HG02759 (cell line): ENCODE measurements at regions not wholly inside any gene's neighbourhood (a gene's known extent, or its start where the extent isn't known, plus 50 kb on each side); places are given as distances from the start of the nearest gene placed in this dataset.
"Not testable (repeated sequence)": the region's sequence is repeated elsewhere in the genome, so short reads cannot be mapped to it uniquely, and the experiment has no call there.

Experiments used
- ATAC-seq: cut with Tn5 transposase; IDR thresholded peaks from one replicate; pipeline ENCODE4 v1.9.1; 2021; ENCODE audit warnings: mild to moderate bottlenecking, moderate library complexity; ENCODE audit not compliant: unreplicated experiment

DNA sequence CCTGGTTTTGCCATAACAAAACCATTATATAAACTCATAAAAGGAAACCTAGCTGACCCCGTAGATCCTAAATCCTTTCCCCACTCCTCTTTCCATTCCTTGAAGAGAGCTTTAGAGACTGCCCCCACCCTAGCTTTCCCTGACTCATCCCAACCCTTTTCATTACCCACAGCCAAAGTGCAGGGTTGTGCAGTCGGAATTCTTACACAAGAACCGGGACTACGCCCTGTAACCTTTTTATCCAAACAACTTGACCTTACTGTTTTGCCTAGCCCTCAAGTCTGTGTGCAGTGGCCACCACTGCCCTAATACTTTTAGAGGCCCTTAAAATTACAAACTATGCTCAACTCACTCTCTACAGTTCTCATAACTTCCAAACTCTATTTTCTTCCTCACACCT, 116.0 kb upstream of the PTPN13 start:
- ATAC-seq, result not testable (repeated sequence)

- no peak for ATAC-seq
These were observed 112.7 kb upstream of the PTPN13 start for GRCh38 chr4:86481440-86481839.

- no peak for ATAC-seq
These were observed 111.6 kb upstream of the PTPN13 start for GRCh38 chr4:86482306-86483172.

- ATAC-seq, result no peak
These were observed 111.0 kb upstream of the PTPN13 start for GRCh38 chr4:86483173-86483490.

- no peak for ATAC-seq
These were observed 110.3 kb upstream of the PTPN13 start for GRCh38 chr4:86483773-86484172.

- ATAC-seq, result peak; percentile 58
These were observed 109.9 kb upstream of the PTPN13 start for GRCh38 chr4:86484241-86484640.

- no peak for ATAC-seq
These were observed 106.3 kb upstream of the PTPN13 start for GRCh38 chr4:86487738-86488348.

DNA sequence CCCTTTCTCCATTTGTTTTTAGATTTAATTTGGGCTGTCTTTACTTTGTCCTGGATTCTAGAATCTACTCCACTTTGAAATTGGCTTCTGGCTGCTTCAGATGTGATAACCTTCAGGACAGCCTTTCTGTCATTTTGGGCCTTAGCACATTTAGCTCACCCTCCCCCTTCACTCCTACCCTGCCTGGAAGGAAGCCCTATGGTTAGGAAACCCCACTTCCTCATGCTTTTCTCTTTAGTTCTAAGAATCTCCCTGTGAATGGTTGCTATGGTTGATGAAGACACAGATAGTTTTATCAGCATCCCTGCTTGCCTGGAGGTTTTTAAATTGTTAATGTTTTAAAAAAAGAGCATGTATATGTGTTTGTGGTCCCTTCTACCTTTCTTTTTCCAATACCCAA, 100.7 kb upstream of the PTPN13 start:
- no peak for ATAC-seq

GRCh38 chr4:86496094-86497080, 97.7 kb upstream of the PTPN13 start:
- ATAC-seq, result peak; percentile 34

GRCh38 chr4:86497131-86497530, 97.0 kb upstream of the PTPN13 start:
- no peak for ATAC-seq

DNA sequence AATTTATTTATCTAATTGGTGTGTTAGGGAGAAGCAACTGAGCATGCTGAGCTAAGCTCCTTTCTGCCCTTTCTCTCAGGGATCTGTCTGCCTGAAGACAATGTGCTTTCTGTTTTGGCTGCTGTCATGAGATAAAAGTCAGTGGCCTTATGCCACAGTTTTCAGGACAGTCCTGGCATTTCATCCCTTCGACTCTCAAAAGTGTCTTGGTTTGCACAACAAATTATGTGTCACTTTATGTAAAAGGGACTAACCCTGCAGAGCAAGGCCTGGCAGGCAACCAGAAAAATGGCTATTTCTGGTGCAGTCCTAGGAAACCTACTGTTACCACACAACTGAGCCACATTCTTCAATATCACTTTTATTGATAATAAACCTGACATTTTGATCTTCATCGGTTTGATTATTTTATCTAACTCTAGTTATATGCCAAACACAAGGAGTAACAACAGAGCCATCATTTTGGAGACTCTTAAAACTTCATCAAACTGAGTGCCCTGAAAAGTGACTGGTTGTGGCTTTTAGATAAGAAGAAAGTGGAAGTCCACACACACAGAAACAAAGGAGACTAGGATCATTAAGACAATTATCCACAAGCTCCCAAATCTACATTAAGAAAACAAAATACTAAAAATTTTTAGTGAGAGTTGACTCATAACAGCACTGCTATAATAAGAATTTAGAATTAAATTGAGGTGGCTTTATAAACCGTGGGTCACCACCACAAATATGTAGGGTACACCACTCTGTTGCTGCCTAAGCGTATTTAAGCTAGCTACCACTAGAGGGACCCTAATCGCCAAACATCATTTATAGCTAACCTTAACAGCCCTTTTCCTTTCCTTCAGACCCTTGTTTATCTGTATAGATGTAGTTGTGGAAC, 95.9 kb upstream of the PTPN13 start:
- ATAC-seq, result peak; percentile 88

- peak; percentile 7 for ATAC-seq
These were observed 95.3 kb upstream of the PTPN13 start for GRCh38 chr4:86498863-86499166.

- ATAC-seq, result no peak
These were observed 93.6 kb upstream of the PTPN13 start for GRCh38 chr4:86500527-86500926.

DNA sequence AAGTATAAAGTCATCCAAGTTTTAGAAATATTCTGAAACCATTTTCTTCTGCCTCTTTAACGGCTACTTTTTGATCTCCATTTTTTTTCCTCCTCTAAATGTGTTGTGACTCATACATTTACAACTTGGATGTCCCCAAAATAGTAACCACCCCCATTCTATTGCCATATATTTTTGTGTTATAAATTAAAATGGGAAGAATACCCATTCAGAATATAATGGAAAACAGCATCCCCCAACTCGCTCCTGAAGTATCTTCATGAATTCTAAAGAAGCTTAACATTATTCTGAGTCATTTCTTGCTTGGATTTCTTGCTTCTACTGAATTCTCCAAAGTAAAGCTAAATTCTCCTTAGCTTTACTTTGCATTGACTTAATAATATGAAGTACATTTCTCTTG, 92.0 kb upstream of the PTPN13 start:
- ATAC-seq, result no peak

- no peak for ATAC-seq
These were observed 87.5 kb upstream of the PTPN13 start for GRCh38 chr4:86506591-86506990.

GRCh38 chr4:86508436-86508835, 85.7 kb upstream of the PTPN13 start:
- no peak for ATAC-seq

DNA sequence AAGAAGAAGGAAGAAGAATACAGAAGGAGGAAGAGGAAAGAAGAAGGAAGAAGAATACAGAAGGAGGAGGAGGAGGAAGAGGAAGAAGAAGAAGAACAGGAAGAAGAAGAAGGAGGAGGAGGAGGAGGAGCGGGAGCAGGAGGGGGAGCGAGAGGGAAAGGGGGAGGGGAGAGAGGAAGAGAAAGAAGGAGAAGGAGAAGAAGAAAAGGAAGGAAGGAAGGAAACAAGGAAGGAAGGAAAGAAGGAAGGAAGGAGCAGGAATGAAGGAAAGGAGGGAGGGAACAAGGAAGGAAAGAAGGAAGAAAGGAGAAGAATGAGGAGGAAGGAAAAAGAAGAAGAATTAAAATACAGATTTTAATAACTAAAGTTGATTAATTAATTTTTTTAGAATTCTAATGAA, 82.5 kb upstream of the PTPN13 start:
- no peak for ATAC-seq

DNA sequence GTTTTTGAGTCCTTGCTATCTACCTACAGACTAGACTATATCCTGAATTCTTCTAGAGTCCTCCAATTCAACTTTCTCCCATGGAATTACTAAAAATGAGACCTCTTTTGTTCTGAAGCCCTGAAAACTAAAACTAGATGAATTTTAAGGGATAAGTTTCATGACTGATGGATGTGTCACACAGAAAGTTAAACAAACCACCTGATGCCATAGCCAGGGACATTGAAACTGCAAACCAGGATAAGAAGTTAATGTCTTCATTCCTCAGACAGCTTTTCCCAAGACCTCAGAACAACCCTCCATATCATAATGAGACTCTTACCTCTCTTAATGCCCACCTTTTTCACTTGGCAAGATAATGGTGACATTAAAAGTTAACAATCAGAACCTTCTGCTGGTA, 81.5 kb upstream of the PTPN13 start:
- no peak for ATAC-seq

GRCh38 chr4:86515963-86516362, 78.2 kb upstream of the PTPN13 start:
- ATAC-seq, result not testable (repeated sequence)

- ATAC-seq, result no peak
These were observed 72.6 kb upstream of the PTPN13 start for GRCh38 chr4:86521373-86521969.
